ENCODE measurements at regions not wholly inside any gene's neighbourhood (a gene's known extent, or its start where the extent isn't known, plus 50 kb on each side); places are given as distances from the start of the nearest gene placed in this dataset.
"Not testable (repeated sequence)": the region's sequence is repeated elsewhere in the genome, so short reads cannot be mapped to it uniquely, and the experiment has no call there.

- no peak for DNase-seq
Observed at GRCh38 chr3:107130089-107130700, 247.0 kb upstream of the CCDC54 start.

- no peak for DNase-seq
Observed at GRCh38 chr3:107132674-107133073, 244.6 kb upstream of the CCDC54 start.

GRCh38 chr3:107133891-107134290 lies 243.3 kb upstream of the CCDC54 start:
- no peak for DNase-seq

- no peak for DNase-seq
Observed at GRCh38 chr3:107142171-107142570, 235.1 kb upstream of the CCDC54 start.

GRCh38 chr3:107142786-107143575 lies 234.3 kb upstream of the CCDC54 start:
- no peak for DNase-seq

GRCh38 chr3:107150675-107151074 lies 226.6 kb upstream of the CCDC54 start:
- DNase-seq: no peak

GRCh38 chr3:107153981-107154380 lies 223.3 kb upstream of the CCDC54 start:
- DNase-seq: no peak

- no peak for DNase-seq
Observed at GRCh38 chr3:107172411-107172810, 204.8 kb upstream of the CCDC54 start.

- no peak for DNase-seq
Observed at GRCh38 chr3:107184375-107184774, 192.9 kb upstream of the CCDC54 start.

GRCh38 chr3:107188262-107188661 lies 189.0 kb upstream of the CCDC54 start:
- DNase-seq: no peak

- no peak for DNase-seq
Observed at GRCh38 chr3:107189158-107189791, 188.0 kb upstream of the CCDC54 start.

- no peak for DNase-seq
Observed at GRCh38 chr3:107193116-107193515, 184.1 kb upstream of the CCDC54 start.

- no peak for DNase-seq
Observed at GRCh38 chr3:107198581-107199181, 178.6 kb upstream of the CCDC54 start.

GRCh38 chr3:107201146-107201545 lies 176.1 kb upstream of the CCDC54 start:
- no peak for DNase-seq

- DNase-seq: not testable (repeated sequence)
Observed at GRCh38 chr3:107202885-107203284, 174.4 kb upstream of the CCDC54 start.

- no peak for DNase-seq
Observed at GRCh38 chr3:107204121-107204520, 173.1 kb upstream of the CCDC54 start.

GRCh38 chr3:107205358-107205757 lies 171.9 kb upstream of the CCDC54 start:
- DNase-seq: no peak

- no peak for DNase-seq
Observed at GRCh38 chr3:107206141-107206540, 171.1 kb upstream of the CCDC54 start.

- no peak for DNase-seq
Observed at GRCh38 chr3:107206945-107207344, 170.3 kb upstream of the CCDC54 start.

GRCh38 chr3:107208100-107208499 lies 169.1 kb upstream of the CCDC54 start:
- DNase-seq: no peak

- DNase-seq: no peak
Observed at GRCh38 chr3:107208796-107209195, 168.4 kb upstream of the CCDC54 start.

GRCh38 chr3:107209302-107209990 lies 167.8 kb upstream of the CCDC54 start:
- DNase-seq: no peak

- DNase-seq: no peak
Observed at GRCh38 chr3:107211608-107212007, 165.6 kb upstream of the CCDC54 start.
